NCI-H2029 (cell line): ENCODE measurements at regions not wholly inside any gene's neighbourhood (a gene's known extent, or its start where the extent isn't known, plus 50 kb on each side); places are given as distances from the start of the nearest gene placed in this dataset.
"Not testable (repeated sequence)": the region's sequence is repeated elsewhere in the genome, so short reads cannot be mapped to it uniquely, and the experiment has no call there.

Source experiments
- DNase-seq: peaks from one replicate; lab custom pipeline; 2025; lab: John Stamatoyannopoulos, UW

- DNase-seq, result no peak
Observed at GRCh38 chr15:77862651-77863104, 214.8 kb downstream of the TBC1D2B start.

- DNase-seq, result not testable (repeated sequence)
Observed at GRCh38 chr15:77861997-77862635, 215.4 kb downstream of the TBC1D2B start.

GRCh38 chr15:77860071-77860691 lies 217.3 kb downstream of the TBC1D2B start:
- no peak for DNase-seq

DNA sequence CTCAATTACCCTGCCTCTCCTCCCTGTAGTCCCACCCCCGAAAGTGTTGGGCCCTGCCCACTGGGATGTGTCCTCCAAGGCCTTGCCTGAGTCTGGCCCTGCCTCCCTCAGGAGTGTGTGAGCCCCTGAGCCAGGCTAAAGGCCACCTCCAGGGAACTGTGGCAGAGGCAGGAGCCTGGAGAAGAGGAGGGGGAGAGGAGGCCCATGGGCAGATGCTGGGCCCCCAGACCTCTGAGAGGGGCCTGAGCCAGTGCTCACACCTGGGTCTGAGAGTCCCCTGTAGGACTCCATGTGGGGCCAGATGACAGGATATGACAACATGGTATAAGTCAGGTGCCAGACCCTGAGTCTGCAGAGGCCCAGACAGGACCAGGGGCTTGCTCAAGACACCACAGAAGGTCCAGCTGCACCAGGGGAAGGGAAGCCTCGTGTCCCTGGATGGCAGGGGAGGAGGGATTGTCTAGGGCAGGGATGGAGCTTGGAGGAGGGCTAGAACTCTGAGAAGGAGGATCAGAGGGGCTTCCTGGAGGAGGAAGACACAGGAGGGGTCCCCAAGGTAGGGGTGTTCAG lies 217.9 kb downstream of the TBC1D2B start:
- no peak for DNase-seq

DNA sequence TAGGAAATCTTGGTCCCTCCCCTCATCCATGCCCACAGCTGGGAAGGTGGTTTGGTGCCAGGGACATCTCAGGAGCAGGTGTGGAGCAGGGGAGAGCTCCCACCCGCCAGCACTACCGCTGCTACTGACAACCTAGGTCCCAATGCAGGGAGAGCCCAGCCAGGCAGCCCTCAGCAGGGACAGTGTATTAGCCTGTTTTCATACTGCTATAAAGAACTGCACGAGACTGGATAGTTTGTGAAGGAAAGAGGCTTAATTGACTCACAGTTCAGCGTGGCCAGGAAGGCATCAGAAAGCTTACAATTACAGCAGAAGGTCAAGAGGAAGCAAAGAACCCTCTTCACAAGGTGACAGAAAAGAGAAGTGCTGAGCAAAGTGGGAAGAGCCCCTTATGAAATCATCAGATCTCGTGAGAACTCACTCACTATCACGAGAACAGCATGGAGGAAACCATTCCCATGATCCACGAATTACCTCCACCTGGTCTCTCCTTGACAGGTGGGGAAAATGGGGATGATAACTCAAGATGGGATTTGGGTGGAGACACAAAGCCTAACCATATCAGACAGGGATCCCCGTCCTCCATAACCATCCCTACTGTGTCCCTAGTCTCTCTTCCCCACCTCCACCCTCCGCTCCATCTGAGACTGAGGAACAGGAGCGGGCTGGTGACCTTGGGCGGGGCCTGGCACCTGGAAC lies 218.6 kb downstream of the TBC1D2B start:
- DNase-seq, result no peak

- DNase-seq, result no peak
Observed at GRCh38 chr15:77857419-77857818, 220.1 kb downstream of the TBC1D2B start.

DNA sequence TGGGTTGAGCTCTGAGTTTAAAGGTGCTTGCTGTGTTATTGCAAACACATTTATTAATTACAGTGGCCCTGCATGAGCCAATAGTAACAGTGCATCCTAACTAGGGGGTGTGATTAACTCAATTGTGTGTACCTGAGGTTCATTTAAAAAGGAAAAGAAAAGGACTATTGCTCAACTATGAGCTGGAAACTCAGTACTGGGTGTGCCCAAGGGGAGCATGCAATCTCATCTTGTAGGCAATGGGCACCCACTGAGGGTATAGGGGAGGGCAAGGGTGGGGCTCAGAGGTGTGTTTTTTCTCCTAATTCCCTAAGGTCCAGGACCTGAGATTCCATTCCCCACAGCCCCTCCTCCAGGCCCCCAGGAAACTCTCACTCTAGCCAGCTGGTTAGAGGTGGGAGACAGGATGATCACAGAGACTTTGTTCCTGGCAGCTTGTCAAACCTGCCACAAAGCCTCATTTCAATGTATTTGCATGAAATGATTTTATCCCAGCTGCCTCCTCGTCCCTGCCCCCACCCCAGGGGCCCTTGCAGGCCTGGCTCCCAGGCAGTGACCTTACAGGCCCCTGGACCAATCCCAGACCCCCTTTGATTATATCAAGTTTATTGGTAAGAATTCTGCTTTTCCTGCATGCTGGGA lies 220.7 kb downstream of the TBC1D2B start:
- no peak for DNase-seq

- no peak for DNase-seq
Observed at GRCh38 chr15:77855871-77856270, 221.6 kb downstream of the TBC1D2B start.

DNA sequence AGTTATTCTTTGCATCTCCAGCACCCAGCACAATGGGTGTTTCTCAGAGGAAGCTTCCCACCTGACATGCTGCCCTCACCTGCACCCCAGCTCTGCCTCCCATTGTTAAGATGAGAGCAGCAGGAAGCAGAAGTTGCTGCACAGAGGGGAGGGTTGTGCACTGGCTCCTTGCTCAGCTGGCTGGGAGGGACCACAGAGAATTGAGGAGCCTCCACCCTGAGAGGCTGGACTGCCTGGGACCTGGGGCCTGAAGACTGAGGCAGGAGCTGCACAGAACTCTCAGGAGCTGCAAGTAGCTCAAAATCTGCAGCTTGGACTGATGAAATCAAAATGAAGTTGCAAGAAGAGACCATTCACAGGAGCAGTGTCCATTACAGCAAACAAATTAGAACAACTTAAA lies 222.3 kb upstream of the LINGO1 start:
- no peak for DNase-seq

- DNase-seq, result no peak
Observed at GRCh38 chr15:77853910-77854309, 221.2 kb upstream of the LINGO1 start.

- DNase-seq, result no peak
Observed at GRCh38 chr15:77853008-77853328, 220.3 kb upstream of the LINGO1 start.

DNA sequence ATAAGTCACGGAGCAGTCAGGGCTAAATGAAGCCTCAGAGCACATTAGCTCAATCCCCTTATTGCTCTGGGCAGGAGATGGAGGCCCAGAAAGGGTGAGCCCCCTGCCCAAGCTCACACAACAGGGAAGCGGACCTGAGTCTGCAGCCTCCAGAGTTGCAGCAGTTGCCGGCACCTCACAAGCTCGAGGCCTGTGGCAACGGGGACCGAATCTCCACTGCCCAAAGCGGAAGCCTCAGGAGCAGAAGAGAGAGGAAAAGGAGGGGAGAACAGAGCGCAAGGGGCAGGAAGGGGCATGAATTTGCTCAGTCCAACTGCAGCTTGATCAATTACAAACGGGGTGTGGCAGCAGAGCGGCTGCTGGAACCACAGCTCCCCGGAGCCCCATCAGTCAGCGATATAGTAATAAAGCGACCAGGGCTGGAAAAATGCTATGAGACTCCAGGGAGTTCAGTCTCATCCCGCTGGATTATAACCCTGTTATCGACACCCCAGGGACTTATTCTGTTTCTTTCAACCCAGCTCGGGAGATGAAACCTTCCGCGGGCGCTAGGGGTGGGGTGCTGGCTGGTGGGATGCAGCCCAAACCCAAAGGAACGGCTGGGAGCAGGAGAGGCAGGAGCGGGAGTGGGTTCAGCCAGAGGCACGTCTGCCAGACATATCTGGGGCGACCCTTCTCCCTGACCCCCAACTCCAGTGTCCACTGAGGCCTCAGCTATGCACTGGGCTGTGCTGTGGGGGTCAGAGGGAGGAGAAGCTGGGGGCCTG lies 219.7 kb upstream of the LINGO1 start:
- no peak for DNase-seq

DNA sequence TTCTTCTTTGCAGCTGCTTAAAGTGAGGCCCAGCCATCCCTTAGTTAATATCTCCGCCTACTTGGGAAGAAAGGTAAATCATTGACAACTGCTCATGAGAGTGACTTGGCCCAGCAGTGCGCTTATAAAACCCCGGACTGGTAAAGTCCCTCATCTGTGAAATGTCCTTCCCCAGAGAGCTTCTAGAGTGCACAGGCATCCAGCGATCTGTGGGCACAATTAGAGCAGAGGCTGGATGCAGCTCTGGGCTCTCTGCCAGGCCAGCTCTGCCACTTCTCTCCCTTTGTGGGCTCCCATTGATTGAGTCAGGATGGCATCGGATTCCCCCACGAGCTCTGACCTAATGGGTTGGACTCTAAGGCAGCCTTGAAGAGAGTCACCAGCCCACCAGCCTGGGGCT lies 219.0 kb upstream of the LINGO1 start:
- no peak for DNase-seq

DNA sequence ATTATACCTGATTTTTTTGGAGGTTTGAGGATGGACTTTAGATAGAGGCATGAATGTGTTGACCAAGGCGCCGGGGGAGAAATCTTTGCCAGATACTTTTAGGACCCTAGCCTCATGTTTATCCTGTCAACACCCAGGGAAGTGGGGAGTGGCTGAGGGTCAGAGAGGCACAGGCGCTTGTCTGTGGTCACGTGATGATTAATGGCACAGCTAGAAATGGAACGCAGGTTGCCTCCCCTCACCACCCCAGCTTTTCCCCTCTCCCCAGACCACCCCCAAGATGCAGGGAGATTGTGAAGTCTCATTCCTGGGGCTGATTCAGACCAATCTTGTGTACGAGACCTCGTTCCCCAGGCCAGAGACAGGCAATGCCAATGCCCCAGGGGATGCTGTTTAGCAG lies 218.4 kb upstream of the LINGO1 start:
- DNase-seq, result no peak

DNA sequence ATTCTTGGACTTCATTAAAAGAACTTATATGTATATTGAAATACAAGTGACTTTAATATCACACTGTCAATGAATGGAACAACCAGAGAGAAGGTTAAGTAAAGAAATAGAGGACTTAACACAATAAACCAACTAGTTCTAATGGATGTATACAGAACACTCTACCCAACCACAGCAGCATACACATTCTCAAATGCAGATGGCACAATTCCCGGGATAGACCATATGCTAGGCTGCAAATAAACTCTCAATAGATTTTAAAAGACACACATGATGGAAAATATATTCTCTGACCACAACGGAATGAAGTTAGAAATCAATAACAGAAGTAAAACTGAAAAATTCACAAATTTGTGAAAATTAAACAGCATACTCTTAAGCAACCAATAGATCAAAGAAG lies 214.3 kb upstream of the LINGO1 start:
- no peak for DNase-seq

- no peak for DNase-seq
Observed at GRCh38 chr15:77846360-77846759, 213.6 kb upstream of the LINGO1 start.

GRCh38 chr15:77844798-77845446 lies 212.2 kb upstream of the LINGO1 start:
- no peak for DNase-seq

DNA sequence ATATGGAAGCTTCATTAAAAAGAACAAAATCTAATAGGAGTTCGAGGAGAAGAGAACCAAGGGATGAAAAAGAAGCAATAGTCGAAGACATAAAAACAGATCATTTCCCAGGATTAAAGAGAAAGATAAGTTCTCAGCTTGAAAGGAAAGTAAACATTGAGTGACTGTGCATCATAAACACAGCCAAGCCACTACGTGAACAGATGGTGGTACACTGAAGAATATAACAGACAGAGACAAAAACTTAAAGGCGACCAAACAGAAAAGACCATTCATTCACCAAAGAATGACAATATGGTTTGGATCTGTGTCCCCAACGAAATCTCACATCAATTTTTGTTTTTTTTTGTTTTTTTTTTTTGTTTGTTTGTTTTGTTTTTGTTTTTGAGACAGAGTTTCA lies 210.8 kb upstream of the LINGO1 start:
- DNase-seq, result no peak

GRCh38 chr15:77840991-77841775 lies 208.5 kb upstream of the LINGO1 start:
- no peak for DNase-seq
